ENCODE measurements at regions not wholly inside any gene's neighbourhood (a gene's known extent, or its start where the extent isn't known, plus 50 kb on each side); places are given as distances from the start of the nearest gene placed in this dataset.

DNA sequence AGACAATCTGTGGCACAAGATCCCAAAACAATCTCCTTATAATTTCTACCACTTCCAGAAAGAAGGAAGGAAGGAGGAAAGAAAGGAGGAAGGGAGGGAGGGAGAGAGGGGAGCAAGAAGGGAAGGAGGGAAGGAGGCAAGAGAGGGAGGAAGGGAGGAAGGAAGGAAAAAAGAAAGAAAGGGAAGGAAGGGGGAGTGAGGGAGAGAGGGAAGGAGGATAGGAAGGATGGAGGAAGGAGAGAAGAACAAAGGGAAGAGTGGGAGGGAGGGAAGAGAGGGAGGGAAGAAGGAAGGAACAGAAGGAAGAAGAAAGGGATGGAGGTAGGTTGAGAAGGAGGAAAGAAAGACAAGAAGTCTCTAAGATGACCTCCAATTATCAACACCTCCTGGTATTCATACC, 185.5 kb upstream of the NFE2L3 start:
- no peak overlapping the region for H3K4me3 ChIP-seq (replicated peaks in 1 of 3)
- no peak overlapping the region for H3K27ac ChIP-seq
- DNase-seq, result no peak
- TF ChIP-seq POLR2A (IDR thresholded peaks at IDR 0.05), result no peak
- TF ChIP-seq, protein P1, sequence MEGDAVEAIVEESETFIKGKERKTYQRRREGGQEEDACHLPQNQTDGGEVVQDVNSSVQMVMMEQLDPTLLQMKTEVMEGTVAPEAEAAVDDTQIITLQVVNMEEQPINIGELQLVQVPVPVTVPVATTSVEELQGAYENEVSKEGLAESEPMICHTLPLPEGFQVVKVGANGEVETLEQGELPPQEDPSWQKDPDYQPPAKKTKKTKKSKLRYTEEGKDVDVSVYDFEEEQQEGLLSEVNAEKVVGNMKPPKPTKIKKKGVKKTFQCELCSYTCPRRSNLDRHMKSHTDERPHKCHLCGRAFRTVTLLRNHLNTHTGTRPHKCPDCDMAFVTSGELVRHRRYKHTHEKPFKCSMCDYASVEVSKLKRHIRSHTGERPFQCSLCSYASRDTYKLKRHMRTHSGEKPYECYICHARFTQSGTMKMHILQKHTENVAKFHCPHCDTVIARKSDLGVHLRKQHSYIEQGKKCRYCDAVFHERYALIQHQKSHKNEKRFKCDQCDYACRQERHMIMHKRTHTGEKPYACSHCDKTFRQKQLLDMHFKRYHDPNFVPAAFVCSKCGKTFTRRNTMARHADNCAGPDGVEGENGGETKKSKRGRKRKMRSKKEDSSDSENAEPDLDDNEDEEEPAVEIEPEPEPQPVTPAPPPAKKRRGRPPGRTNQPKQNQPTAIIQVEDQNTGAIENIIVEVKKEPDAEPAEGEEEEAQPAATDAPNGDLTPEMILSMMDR (IDR thresholded peaks at IDR 0.05), result no peak
- intact Hi-C loops (cut with DNase I), result no loop called here
- H3K36me3 ChIP-seq, result no peaks in the 10 kb centered on the region
- no peaks in the 10 kb centered on the region for H3K4me1 ChIP-seq
- no peaks in the 10 kb centered on the region for H3K9me3 ChIP-seq
- peaks cover 4% of the 10 kb centered on the region for H3K27me3 ChIP-seq

DNA sequence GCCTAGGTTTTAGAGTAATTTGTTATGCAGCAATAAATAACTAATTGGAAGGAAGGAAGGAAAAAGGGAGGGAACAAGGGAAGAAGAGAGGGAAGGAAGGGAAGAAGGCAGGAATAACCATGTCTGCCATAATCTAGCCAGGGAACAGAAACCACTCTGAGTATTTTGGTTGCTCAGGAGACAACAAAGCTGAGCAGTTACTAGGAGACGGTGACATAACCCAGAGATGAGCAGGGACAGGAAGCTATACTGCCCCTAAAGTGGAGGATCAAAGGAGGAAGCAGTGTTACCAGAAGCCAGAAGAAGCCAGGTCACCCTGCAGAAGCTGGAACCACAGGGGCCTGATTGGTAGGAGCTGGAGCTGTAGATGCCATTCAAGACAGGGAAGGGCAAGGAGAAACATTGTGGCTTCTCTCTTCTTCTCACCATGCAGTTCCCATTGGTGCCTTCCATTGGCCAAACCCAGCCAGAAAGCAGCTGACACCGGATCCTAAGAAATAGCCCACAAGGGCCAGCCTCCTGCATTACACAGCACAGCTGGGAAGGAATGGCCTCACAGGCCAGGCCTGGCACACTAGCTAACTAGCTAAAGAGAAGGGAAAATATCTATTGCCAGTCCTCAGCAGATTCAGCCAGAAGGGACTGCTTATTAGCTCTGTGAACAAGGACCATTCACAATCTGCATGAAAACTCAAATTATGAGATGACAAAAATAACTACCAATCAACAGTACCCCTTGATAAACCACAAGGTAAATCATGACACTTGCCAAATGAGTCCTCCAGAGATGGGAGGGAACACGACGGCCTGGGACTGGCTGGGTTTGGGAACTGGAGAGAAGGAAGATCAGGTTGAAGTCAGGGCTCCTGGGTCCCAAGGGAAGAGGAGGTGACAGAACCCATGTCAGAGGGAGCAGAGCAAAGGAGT, 184.5 kb upstream of the NFE2L3 start:
- TF ChIP-seq POLR2A (IDR thresholded peaks at IDR 0.05), result no peak
- TF ChIP-seq, protein P1 (IDR thresholded peaks at IDR 0.05), result no peak
- no peak for DNase-seq
- Histone ChIP-seq H3K27me3 (peaks cover 4% of the 10 kb centered on the region), H3K4me1 (no peaks in the 10 kb centered on the region), H3K9me3 (no peaks in the 10 kb centered on the region), H3K27ac (no peak overlapping the region), H3K36me3 (no peaks in the 10 kb centered on the region), H3K4me3 (replicated peaks in 1 of 3) (no peak overlapping the region)
- 82 to 90% methylated on average over 4 of the region's 4 CpGs for WGBS, 2 donors
- intact Hi-C loops (cut with DNase I), result no loop called here

DNA sequence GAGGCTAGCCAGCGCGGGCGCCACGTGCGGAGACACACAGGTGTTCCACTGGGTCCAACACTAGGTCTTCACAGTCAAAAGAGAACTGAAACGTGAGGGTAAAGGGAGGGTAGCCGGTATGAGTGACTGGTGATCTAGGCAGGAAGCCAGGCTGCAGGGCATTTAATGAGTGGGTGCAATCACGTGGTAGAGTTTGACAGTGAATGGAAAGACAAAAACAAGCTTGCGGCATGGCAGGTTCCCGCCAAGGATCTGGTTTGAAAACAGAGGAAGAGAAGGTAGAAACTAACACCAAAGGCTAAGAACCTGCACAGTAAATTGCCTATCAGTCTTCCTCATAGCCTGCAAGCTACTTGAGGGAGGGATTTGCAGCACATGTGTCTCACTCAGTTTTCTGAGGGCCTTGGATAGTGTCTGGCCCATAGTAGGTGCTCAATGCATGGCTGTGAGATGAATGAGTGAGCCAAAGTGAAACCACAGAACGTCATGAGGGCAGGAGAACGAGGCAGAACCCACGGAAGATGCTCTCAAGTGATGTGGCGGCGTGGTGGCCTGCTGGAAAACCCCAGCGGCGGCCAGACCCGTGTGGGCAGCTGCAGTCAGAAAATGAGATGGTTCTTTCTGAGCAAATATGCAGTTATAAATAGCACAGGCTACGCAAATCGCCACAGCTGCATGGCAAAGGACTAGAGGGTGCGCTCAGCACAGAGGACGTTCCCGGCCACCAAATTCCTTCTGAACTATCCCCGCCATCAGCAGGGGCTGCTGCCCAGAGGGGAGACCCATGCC, 183.6 kb upstream of the NFE2L3 start:
- Histone ChIP-seq H3K4me3 (replicated peaks in 1 of 3) (no peak overlapping the region), H3K9me3 (no peaks in the 10 kb centered on the region), H3K36me3 (no peaks in the 10 kb centered on the region), H3K27me3 (peaks cover 4% of the 10 kb centered on the region), H3K27ac (no peak overlapping the region), H3K4me1 (no peaks in the 10 kb centered on the region)
- TF ChIP-seq, protein P1 (IDR thresholded peaks at IDR 0.05), result no peak
- TF ChIP-seq POLR2A (IDR thresholded peaks at IDR 0.05), result no peak
- no peak for DNase-seq
- intact Hi-C loops (cut with DNase I), result no loop called here
- WGBS, 2 donors, result 76 to 84% methylated on average over 24 of the region's 24 CpGs

DNA sequence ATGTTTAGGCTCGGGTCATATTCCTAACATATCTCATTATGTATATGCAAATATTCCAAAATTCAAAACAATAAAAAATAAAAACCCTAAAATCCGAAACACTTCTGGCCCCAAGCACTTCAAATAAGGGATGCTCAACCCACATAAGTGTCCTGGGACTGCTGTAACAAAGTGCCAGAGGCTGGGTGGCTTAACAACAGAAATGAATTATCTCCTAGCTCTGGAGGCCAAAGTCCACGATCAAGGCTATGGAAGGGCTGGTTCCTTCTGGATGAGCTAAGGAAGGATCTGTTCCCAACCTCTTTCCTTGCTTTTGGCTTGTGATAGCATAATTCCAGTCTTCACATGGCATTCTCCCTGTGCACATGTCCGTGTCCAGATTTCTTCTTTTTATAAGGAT, 181.6 kb upstream of the NFE2L3 start:
- no peak overlapping the region for H3K27ac ChIP-seq
- H3K36me3 ChIP-seq, result no peaks in the 10 kb centered on the region
- no peaks in the 10 kb centered on the region for H3K4me1 ChIP-seq
- intact Hi-C loops (cut with DNase I), result no loop called here
- no peaks in the 10 kb centered on the region for H3K9me3 ChIP-seq
- DNase-seq, result no peak
- 92 to 93% methylated on average over 4 of the region's 4 CpGs for WGBS, 2 donors
- TF ChIP-seq POLR2A (IDR thresholded peaks at IDR 0.05), result no peak
- TF ChIP-seq, protein P1 (IDR thresholded peaks at IDR 0.05), result no peak
- H3K4me3 ChIP-seq (replicated peaks in 1 of 3), result no peak overlapping the region
- no peaks in the 10 kb centered on the region for H3K27me3 ChIP-seq

DNA sequence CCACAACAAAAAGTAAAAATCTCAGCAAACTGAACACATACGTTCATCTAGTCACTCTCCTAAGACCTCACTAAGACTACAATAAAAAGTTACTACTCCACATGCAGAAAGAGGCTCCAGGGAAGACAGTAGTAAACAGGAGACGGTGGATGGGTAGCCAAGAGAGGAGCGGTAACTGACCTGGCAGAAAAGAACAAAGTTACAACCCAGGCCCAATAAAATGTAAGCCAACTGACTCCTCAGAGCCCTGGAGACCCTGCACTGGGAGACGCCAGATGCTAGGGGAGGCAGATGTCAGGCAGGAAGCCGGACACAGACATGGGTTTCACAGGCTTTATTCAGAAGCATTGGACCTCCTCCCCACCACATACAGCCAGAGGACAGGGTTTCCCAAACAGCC, 181.1 kb upstream of the NFE2L3 start:
- Histone ChIP-seq H3K36me3 (no peaks in the 10 kb centered on the region), H3K9me3 (no peaks in the 10 kb centered on the region), H3K4me1 (no peaks in the 10 kb centered on the region), H3K27me3 (no peaks in the 10 kb centered on the region), H3K4me3 (replicated peaks in 1 of 3) (no peak overlapping the region), H3K27ac (no peak overlapping the region)
- DNase-seq, result no peak
- intact Hi-C loops (cut with DNase I), result no loop called here
- no peak for TF ChIP-seq POLR2A (IDR thresholded peaks at IDR 0.05)
- TF ChIP-seq, protein P1 (IDR thresholded peaks at IDR 0.05), result no peak
- 75 to 92% methylated on average over 5 of the region's 5 CpGs for WGBS, 2 donors
